ENCODE measurements at regions not wholly inside any gene's neighbourhood (a gene's known extent, or its start where the extent isn't known, plus 50 kb on each side); places are given as distances from the start of the nearest gene placed in this dataset.

DNA sequence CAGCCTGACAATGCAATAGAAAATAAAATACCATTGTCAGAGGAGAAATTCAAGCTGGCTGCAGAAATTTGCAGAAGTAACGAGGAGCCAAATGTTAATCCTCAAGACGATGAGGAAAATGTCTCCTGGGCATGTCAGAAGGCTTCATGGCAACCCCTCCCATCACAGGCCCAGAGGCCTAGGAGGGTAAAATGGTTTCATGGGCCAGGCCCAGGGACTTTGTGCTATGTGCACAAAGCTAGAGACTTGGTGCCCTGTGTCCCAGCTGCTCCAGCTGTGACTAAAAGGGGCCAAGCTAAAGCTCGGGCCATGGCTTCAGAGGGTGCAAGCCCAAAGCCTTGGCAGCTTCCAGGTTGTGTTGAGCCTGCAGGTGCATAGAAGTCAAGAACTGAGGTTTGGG lies 431.7 kb downstream of the LMO7 start:
- TF ChIP-seq, protein P1, sequence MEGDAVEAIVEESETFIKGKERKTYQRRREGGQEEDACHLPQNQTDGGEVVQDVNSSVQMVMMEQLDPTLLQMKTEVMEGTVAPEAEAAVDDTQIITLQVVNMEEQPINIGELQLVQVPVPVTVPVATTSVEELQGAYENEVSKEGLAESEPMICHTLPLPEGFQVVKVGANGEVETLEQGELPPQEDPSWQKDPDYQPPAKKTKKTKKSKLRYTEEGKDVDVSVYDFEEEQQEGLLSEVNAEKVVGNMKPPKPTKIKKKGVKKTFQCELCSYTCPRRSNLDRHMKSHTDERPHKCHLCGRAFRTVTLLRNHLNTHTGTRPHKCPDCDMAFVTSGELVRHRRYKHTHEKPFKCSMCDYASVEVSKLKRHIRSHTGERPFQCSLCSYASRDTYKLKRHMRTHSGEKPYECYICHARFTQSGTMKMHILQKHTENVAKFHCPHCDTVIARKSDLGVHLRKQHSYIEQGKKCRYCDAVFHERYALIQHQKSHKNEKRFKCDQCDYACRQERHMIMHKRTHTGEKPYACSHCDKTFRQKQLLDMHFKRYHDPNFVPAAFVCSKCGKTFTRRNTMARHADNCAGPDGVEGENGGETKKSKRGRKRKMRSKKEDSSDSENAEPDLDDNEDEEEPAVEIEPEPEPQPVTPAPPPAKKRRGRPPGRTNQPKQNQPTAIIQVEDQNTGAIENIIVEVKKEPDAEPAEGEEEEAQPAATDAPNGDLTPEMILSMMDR (IDR thresholded peaks at IDR 0.05), result no peak
- TF ChIP-seq POLR2A (IDR thresholded peaks at IDR 0.05), result no peak
